ENCODE measurements at regions not wholly inside any gene's neighbourhood (a gene's known extent, or its start where the extent isn't known, plus 50 kb on each side); places are given as distances from the start of the nearest gene placed in this dataset.

GRCh38 chr2:236856848-236857235 lies 228.8 kb upstream of the COPS8 start:
- TF ChIP-seq GATA3 (IDR thresholded peaks at IDR 0.05; ENCODE audit: low read depth, low read length) (no peak), GATA2 (IDR thresholded peaks at IDR 0.05; ENCODE audit: low read depth, low read length) (no peak)

Data from SH-SY5Y (cell line).